ENCODE measurements at regions not wholly inside any gene's neighbourhood (a gene's known extent, or its start where the extent isn't known, plus 50 kb on each side); places are given as distances from the start of the nearest gene placed in this dataset.

DNA sequence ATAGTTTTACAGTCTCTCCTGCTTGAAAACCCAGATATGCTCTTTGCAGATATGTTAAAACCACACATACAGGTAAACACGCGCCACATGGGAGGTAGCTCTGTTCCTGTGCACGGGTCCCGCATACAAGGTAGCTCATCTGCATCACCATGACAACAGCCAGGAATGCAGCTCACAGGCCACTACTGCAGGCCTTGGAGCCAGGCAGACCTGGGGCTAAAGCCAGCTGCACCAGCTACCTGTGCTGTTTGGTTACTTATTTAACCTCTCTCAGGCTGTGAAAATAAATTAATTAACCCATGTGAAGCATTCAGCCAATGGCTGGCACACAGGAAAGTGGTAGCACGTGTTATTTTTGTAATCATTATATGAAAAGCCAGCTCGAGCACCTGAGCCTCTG lies 428.3 kb downstream of the TNS3 start:
- ChIA-PET CTCF (ENCODE audit: partially characterized antibody) (interaction anchor here (0.7 to 2.0 kb wide), 5 partner anchors 13 to 1231 kb away, joined by 3 to 5 read pairs (median 4); no protein-coding TSS in a partner anchor), POLR2A (ENCODE audit: partially characterized antibody) (no interaction called here)
- Histone ChIP-seq H3K9me3 (ENCODE audit: insufficient read depth in 2 of 2, low read depth in 1 of 2, low read length in 1 of 2) (no peaks in the 10 kb centered on the region), H4K5ac (ENCODE audit: insufficient read length, low read depth, low read length) (no peak overlapping the region), H3K18ac (ENCODE audit: extremely low read depth, low read length) (no peak overlapping the region), H3K79me2 (ENCODE audit: control insufficient read depth in 1 of 2, insufficient read depth in 2 of 2, low read length in 2 of 2) (no peaks in the 10 kb centered on the region), H2AFZ (ENCODE audit: low read length) (no peak overlapping the region), H4K8ac (ENCODE audit: extremely low read depth, insufficient read depth, low read length) (no peak overlapping the region), H3K23me2 (ENCODE audit: low read depth, low read length) (no peaks in the 10 kb centered on the region), H3K36me3 (ENCODE audit: control insufficient read depth in 2 of 4, insufficient read depth in 4 of 4, low read length in 3 of 4) (no peaks in the 10 kb centered on the region), H2AK5ac (ENCODE audit: low read depth, low read length) (no peak overlapping the region), H3K23ac (ENCODE audit: insufficient read length) (no peak overlapping the region), H4K20me1 (replicated peaks in 1 of 2; ENCODE audit: control insufficient read depth in 1 of 2, insufficient read depth in 2 of 2, low read length in 2 of 2) (no peaks in the 10 kb centered on the region), H2BK5ac (ENCODE audit: low read depth, low read length) (no peak overlapping the region), H4K91ac (replicated peaks; ENCODE audit: insufficient read length, low read length) (no peak overlapping the region), H3K27me3 (replicated peaks in 1 of 4; ENCODE audit: control insufficient read depth in 3 of 4, extremely low read depth in 1 of 4, insufficient read depth in 3 of 4, low read length in 3 of 4) (no peaks in the 10 kb centered on the region), H3K9ac (replicated peaks in 1 of 4; ENCODE audit: extremely low read depth in 1 of 4, low read depth in 3 of 4, low read length in 3 of 4) (no peak overlapping the region), H3K79me1 (ENCODE audit: low read depth, low read length) (no peaks in the 10 kb centered on the region), H3K56ac (replicated peaks; ENCODE audit: insufficient read length, low read depth, low read length) (no peak overlapping the region), H3K27ac (ENCODE audit: low read depth, low read length) (no peak overlapping the region), H3K4me3 (ENCODE audit: extremely low read depth in 1 of 4, insufficient read depth in 2 of 4, low read depth in 3 of 4, low read length in 4 of 4) (no peak overlapping the region), H3K14ac (ENCODE audit: insufficient read length) (no peak overlapping the region), H2BK20ac (ENCODE audit: low read length) (no peak overlapping the region), H3K4ac (replicated peaks; ENCODE audit: insufficient read length, low read depth, low read length) (no peak overlapping the region), H2BK120ac (replicated peaks; ENCODE audit: low read depth, low read length) (no peak overlapping the region), H3K4me1 (replicated peaks in 1 of 4; ENCODE audit: control insufficient read depth in 3 of 4, insufficient read depth in 4 of 4, low read length in 3 of 4) (peaks cover 0 to 3% (median 0%) of the 10 kb centered on the region in 4 experiments; a peak in 2 of 7 replicates), H3K4me2 (ENCODE audit: insufficient read depth in 1 of 2, low read depth in 2 of 2, low read length in 2 of 2) (peak overlapping the region in 1 of 2 experiments; percentile 27; a peak in 1 of 4 replicates), H2BK15ac (ENCODE audit: low read length) (no peak overlapping the region), H2BK12ac (ENCODE audit: low read depth, low read length) (no peak overlapping the region)
- WGBS, 2 experiments (ENCODE audit: extremely low coverage in 1 of 2, insufficient coverage in 1 of 2, insufficient read length in 1 of 2, insufficient replicate concordance in 2 of 2, low coverage in 1 of 2, low lambda C conversion rate in 2 of 2, missing lambda C conversion rate in 1 of 2), result 40% methylated on average over 6 of the region's 6 CpGs; no CpG with 5 or more reads in 1 of the 2 experiments
- peak; percentile 89 for FAIRE-seq
- DNase-seq (ENCODE audit: low read depth in 1 of 2, low spot score in 2 of 2), result peak; percentile 25 to 56
- TF ChIP-seq TCF12 (IDR thresholded peaks at IDR 0.05; ENCODE audit: low read depth, low read length), result 0 out of 2 replicates have a peak, but pooled peaks have one; percentile 27
- 0 out of 4 replicates have a peak, but pooled peaks of 1 of the 2 experiments have one; percentile 19 for TF ChIP-seq SIN3A (conservative IDR thresholded peaks at IDR 0.05 in 1 of 2, IDR thresholded peaks at IDR 0.05 in 1 of 2; ENCODE audit: low read depth in 1 of 2, low read length in 2 of 2)
- no peak for TF ChIP-seq TAF7 (optimal IDR thresholded peaks at IDR 0.05; ENCODE audit: borderline replicate concordance, low read depth, low read length)
- TF ChIP-seq SP2 (IDR thresholded peaks at IDR 0.05; ENCODE audit: low read length), result no peak
- TF ChIP-seq KDM1A (IDR thresholded peaks at IDR 0.05; ENCODE audit: borderline replicate concordance, low read length), result no peak
- TF ChIP-seq RFX5 (IDR thresholded peaks at IDR 0.05; ENCODE audit: borderline replicate concordance, low read depth, low read length), result no peak
- TF ChIP-seq KDM5A (IDR thresholded peaks at IDR 0.05; ENCODE audit: low read length), result no peak
- TF ChIP-seq CEBPB (IDR thresholded peaks at IDR 0.05; ENCODE audit: low read depth, low read length), result no peak
- no peak for TF ChIP-seq RAD21 (IDR thresholded peaks at IDR 0.05 in 1 of 2, conservative IDR thresholded peaks at IDR 0.05 in 1 of 2; ENCODE audit: low read depth in 2 of 2, low read length in 2 of 2)
- TF ChIP-seq, protein P1, sequence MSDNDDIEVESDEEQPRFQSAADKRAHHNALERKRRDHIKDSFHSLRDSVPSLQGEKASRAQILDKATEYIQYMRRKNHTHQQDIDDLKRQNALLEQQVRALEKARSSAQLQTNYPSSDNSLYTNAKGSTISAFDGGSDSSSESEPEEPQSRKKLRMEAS (IDR thresholded peaks at IDR 0.05), result 0 out of 2 replicates have a peak, but pooled peaks have one; percentile 47
- TF ChIP-seq SAP30 (IDR thresholded peaks at IDR 0.05; ENCODE audit: insufficient read depth, insufficient replicate concordance, low read length), result no peak
- no peak for TF ChIP-seq NANOG (IDR thresholded peaks at IDR 0.05; ENCODE audit: insufficient read depth, low read depth, low read length, poor library complexity, severe bottlenecking)
- TF ChIP-seq SIX5 (IDR thresholded peaks at IDR 0.05; ENCODE audit: low read depth, low read length), result no peak
- TF ChIP-seq GTF2F1 (IDR thresholded peaks at IDR 0.05; ENCODE audit: borderline replicate concordance, low read depth, low read length), result no peak

All from H1 (cell line).